SK-N-SH (cell line): ENCODE measurements at regions not wholly inside any gene's neighbourhood (a gene's known extent, or its start where the extent isn't known, plus 50 kb on each side); places are given as distances from the start of the nearest gene placed in this dataset.

Experiments used
- CTCF ChIA-PET: fragments of 300-600, 350-600 bp; formaldehyde crosslinking; extraction: SDS; loops from one replicate; lab custom pipeline; 2021; lab: Yijun Ruan, JAX
- POLR2A ChIA-PET: fragments of 350-600 bp; sonication (Branson Sonifier 250); formaldehyde crosslinking; extraction: SDS; loops from one replicate; lab custom pipeline; 2020; ENCODE audit warnings: antibody characterized with exemption, inconsistent platforms; lab: Yijun Ruan, JAX
- DNase-seq: peaks from one replicate; pipeline ENCODE4 v3.0.0; 2012
- H2AFZ ChIP-seq: fragments of 200-600 bp; sonication (generic); 2 replicates; pipeline ENCODE4 v1.8.1; 2016; ENCODE audit warnings: antibody characterized with exemption, mild to moderate bottlenecking, low read depth
- H3F3A ChIP-seq: fragments of 200-600 bp; sonication (generic); replicated peaks from 2 replicates; pipeline ENCODE3; 2016; ENCODE audit warnings: antibody characterized with exemption, mild to moderate bottlenecking; ENCODE audit not compliant: insufficient read depth
- H3K27ac ChIP-seq, 2 experiments: fragments of 200-500 bp in 1 of 2; fragments of 200-600 bp in 1 of 2; sonication (Bioruptor generic) in 1 of 2; sonication (generic), shearing (Covaris generic) in 1 of 2; 2 replicates each; pipeline versions ENCODE4 v1.5.1 to v1.6.1; 2014 to 2016; ENCODE audit warnings: low read depth in 2 of 2, inconsistent platforms in 1 of 2, low read length in 1 of 2, mild to moderate bottlenecking in 1 of 2, mixed read lengths in 1 of 2
- H3K27me3 ChIP-seq: fragments of 200-600 bp; sonication (generic), shearing (Covaris generic); 2 replicates; pipeline ENCODE4 v1.6.1; 2016; ENCODE audit warnings: mixed run types; ENCODE audit not compliant: insufficient read depth
- H3K36me3 ChIP-seq, 2 experiments: fragments of 200-500 bp in 1 of 2; fragments of 200-600 bp in 1 of 2; sonication (Bioruptor generic) in 1 of 2; sonication (generic) in 1 of 2; replicated peaks in 1 of 2; 2 replicates each; pipeline versions ENCODE3 to v1.5.1; 2014 to 2016; ENCODE audit warnings: low read length in 1 of 2, mild to moderate bottlenecking in 1 of 2; ENCODE audit not compliant: insufficient read depth in 2 of 2, control insufficient read depth in 1 of 2
- H3K4me1 ChIP-seq, 2 experiments: fragments of 200-500 bp in 1 of 2; fragments of 200-600 bp in 1 of 2; sonication (Bioruptor generic) in 1 of 2; sonication (generic), shearing (Covaris generic) in 1 of 2; 2 replicates each; pipeline versions ENCODE4 v1.5.1 to v1.6.1; 2014 to 2016; ENCODE audit warnings: low read depth in 1 of 2, low read length in 1 of 2, mixed run types in 1 of 2; ENCODE audit not compliant: insufficient read depth in 2 of 2, control insufficient read depth in 1 of 2
- H3K4me2 ChIP-seq: fragments of 200-600 bp; sonication (generic), shearing (Covaris generic); 2 replicates; pipeline ENCODE4 v1.6.1; 2017; ENCODE audit warnings: mixed run types
- H3K4me3 ChIP-seq, 2 experiments: fragments of 200-500 bp in 1 of 2; fragments of 200-600 bp in 1 of 2; sonication (Bioruptor generic) in 1 of 2; sonication (generic), shearing (Covaris generic) in 1 of 2; 2 replicates each; pipeline versions ENCODE4 v1.5.1 to v1.8.1; 2014 to 2016; ENCODE audit warnings: low read depth in 2 of 2, inconsistent platforms in 1 of 2, low read length in 1 of 2, mild to moderate bottlenecking in 1 of 2, mixed read lengths in 1 of 2, moderate library complexity in 1 of 2
- H3K79me2 ChIP-seq: fragments of 200-600 bp; sonication (generic); 2 replicates; pipeline ENCODE4 v1.8.1; 2017; ENCODE audit warnings: mild to moderate bottlenecking; ENCODE audit not compliant: insufficient read depth
- H3K9ac ChIP-seq: fragments of 200-600 bp; sonication (generic); 2 replicates; pipeline ENCODE4 v1.6.1; 2017; ENCODE audit warnings: mixed run types
- H3K9me2 ChIP-seq: fragments of 200-600 bp; sonication (generic); 2 replicates; pipeline ENCODE4 v1.6.1; 2017; ENCODE audit warnings: mixed run types
- H3K9me3 ChIP-seq: fragments of 200-600 bp; sonication (generic); 2 replicates; pipeline ENCODE4 v1.6.1; 2017; ENCODE audit warnings: mixed run types, mild to moderate bottlenecking, moderate library complexity
- H4K20me1 ChIP-seq: fragments of 200-600 bp; sonication (generic); 2 replicates; pipeline ENCODE4 v1.6.1; 2017; ENCODE audit warnings: mild to moderate bottlenecking, mixed run types; ENCODE audit not compliant: insufficient read depth
- CHD2 ChIP-seq: fragments of 150-350 bp; IDR thresholded peaks from 2 replicates; pipeline ENCODE4 v1.6.1; 2018; ENCODE audit warnings: low read length; ENCODE audit not compliant: partially characterized antibody
- FOSL2 ChIP-seq: IDR thresholded peaks from 2 replicates; pipeline ENCODE4 v1.4.0; 2012; ENCODE audit warnings: low read depth, mild to moderate bottlenecking, moderate library complexity, borderline replicate concordance
- GABPA ChIP-seq: IDR thresholded peaks from 2 replicates; pipeline ENCODE4 v1.4.0; 2012; ENCODE audit warnings: low read depth, mild to moderate bottlenecking
- MXI1 ChIP-seq: IDR thresholded peaks from 2 replicates; pipeline ENCODE4 v1.6.1; 2012; ENCODE audit warnings: mild to moderate bottlenecking, low read depth, low read length, improper control_type of control experiment
- NFIC ChIP-seq: IDR thresholded peaks from 2 replicates; pipeline ENCODE4 v1.4.0; 2012; ENCODE audit warnings: borderline replicate concordance
- NRF1 ChIP-seq: IDR thresholded peaks from 2 replicates; pipeline ENCODE4 v1.6.1; 2012; ENCODE audit warnings: low read depth, mild to moderate bottlenecking, low read length
- POLR2AphosphoS5 ChIP-seq: IDR thresholded peaks from 2 replicates; pipeline ENCODE4 v1.6.1; 2012; ENCODE audit warnings: low read depth, low read length
- RAD21 ChIP-seq: IDR thresholded peaks from 2 replicates; pipeline ENCODE4 v1.6.1; 2012; ENCODE audit warnings: mild to moderate bottlenecking, low read length
- RCOR1 ChIP-seq: fragments of 150-350 bp; IDR thresholded peaks from 2 replicates; pipeline ENCODE4 v1.6.1; 2017; ENCODE audit warnings: antibody characterized with exemption, low read length
- RFX5 ChIP-seq: IDR thresholded peaks from 2 replicates; pipeline ENCODE4 v1.6.1; 2012; ENCODE audit warnings: mild to moderate bottlenecking, improper control_type of control experiment, low read length
- SIN3A ChIP-seq: IDR thresholded peaks from 2 replicates; pipeline ENCODE4 v1.6.1; 2012; ENCODE audit warnings: low read depth, mild to moderate bottlenecking, low read length, moderate library complexity, borderline replicate concordance
- TCF12 ChIP-seq: IDR thresholded peaks from 2 replicates; pipeline ENCODE4 v1.4.0; 2012
- YY1 ChIP-seq: IDR thresholded peaks from 2 replicates; pipeline ENCODE4 v1.4.0; 2012; ENCODE audit warnings: low read depth, mild to moderate bottlenecking
- WGBS: methylation state at CpG from one replicate; pipeline ENCODE4 v1.1.6; 2017; ENCODE audit warnings: low lambda C conversion rate; 5-methylcytosine and 5-hydroxymethylcytosine counted together
- TF ChIP-seq, protein P1 (sequence below): fragments of 150-350 bp; IDR thresholded peaks from 2 replicates; pipeline ENCODE4 v1.6.1; 2017; ENCODE audit warnings: antibody characterized with exemption, low read length, low read depth, borderline replicate concordance
- TF ChIP-seq, protein P2 (sequence below): IDR thresholded peaks from 2 replicates; pipeline ENCODE4 v1.6.1; 2012; ENCODE audit warnings: mild to moderate bottlenecking, low read depth, low read length, moderate library complexity
- TF ChIP-seq, protein P3 (sequence below): IDR thresholded peaks from 2 replicates; pipeline ENCODE4 v1.4.0; 2012; ENCODE audit warnings: low read depth

DNA sequence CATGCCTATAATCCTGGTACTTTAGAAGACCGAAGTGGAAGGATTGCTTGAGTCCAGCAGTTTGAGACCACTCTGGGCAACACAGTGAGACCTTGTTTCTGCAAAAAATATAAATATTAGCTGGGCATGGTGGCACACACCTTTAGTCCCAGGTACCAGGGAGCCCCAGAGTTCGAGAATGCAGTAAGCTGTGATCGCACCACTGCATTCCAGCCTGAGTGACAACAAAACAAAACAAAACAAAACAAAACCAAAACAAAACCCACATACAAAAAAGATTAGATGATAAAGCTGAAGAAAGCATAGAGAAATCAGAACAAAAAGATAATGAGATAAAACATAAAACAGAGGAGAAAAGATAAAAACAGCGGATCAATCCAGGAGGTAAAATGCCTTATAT, 62.1 kb downstream of the TCF20 start:
- Histone ChIP-seq H4K20me1 (0 out of 2 replicates have a peak, but pooled peaks cover 4% of the 10 kb centered on the region), H3K9me2 (no peaks in the 10 kb centered on the region), H3K4me3 (no peak overlapping the region), H3K4me1 (no peaks in the 10 kb centered on the region; a peak in 1 of 4 replicates), H3K27me3 (no peaks in the 10 kb centered on the region), H3K36me3 (peaks cover 0 to 6% of the 10 kb centered on the region in 2 experiments)
- CTCF ChIA-PET = no interaction called here
- no peak for DNase-seq
- no peak for TF ChIP-seq TCF12
- TF ChIP-seq, protein P1, sequence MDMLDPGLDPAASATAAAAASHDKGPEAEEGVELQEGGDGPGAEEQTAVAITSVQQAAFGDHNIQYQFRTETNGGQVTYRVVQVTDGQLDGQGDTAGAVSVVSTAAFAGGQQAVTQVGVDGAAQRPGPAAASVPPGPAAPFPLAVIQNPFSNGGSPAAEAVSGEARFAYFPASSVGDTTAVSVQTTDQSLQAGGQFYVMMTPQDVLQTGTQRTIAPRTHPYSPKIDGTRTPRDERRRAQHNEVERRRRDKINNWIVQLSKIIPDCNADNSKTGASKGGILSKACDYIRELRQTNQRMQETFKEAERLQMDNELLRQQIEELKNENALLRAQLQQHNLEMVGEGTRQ = no peak
- TF ChIP-seq NFIC = no peak
- TF ChIP-seq NRF1 = no peak
- TF ChIP-seq RAD21 = no peak
- no peak for TF ChIP-seq FOSL2
- no peak for TF ChIP-seq POLR2AphosphoS5
- no peak for TF ChIP-seq YY1
- TF ChIP-seq GABPA = no peak
- TF ChIP-seq RCOR1 = no peak
- TF ChIP-seq, protein P2, sequence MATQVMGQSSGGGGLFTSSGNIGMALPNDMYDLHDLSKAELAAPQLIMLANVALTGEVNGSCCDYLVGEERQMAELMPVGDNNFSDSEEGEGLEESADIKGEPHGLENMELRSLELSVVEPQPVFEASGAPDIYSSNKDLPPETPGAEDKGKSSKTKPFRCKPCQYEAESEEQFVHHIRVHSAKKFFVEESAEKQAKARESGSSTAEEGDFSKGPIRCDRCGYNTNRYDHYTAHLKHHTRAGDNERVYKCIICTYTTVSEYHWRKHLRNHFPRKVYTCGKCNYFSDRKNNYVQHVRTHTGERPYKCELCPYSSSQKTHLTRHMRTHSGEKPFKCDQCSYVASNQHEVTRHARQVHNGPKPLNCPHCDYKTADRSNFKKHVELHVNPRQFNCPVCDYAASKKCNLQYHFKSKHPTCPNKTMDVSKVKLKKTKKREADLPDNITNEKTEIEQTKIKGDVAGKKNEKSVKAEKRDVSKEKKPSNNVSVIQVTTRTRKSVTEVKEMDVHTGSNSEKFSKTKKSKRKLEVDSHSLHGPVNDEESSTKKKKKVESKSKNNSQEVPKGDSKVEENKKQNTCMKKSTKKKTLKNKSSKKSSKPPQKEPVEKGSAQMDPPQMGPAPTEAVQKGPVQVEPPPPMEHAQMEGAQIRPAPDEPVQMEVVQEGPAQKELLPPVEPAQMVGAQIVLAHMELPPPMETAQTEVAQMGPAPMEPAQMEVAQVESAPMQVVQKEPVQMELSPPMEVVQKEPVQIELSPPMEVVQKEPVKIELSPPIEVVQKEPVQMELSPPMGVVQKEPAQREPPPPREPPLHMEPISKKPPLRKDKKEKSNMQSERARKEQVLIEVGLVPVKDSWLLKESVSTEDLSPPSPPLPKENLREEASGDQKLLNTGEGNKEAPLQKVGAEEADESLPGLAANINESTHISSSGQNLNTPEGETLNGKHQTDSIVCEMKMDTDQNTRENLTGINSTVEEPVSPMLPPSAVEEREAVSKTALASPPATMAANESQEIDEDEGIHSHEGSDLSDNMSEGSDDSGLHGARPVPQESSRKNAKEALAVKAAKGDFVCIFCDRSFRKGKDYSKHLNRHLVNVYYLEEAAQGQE = no peak
- TF ChIP-seq SIN3A = no peak
- TF ChIP-seq, protein P3, sequence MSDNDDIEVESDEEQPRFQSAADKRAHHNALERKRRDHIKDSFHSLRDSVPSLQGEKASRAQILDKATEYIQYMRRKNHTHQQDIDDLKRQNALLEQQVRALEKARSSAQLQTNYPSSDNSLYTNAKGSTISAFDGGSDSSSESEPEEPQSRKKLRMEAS = no peak
- TF ChIP-seq CHD2 = no peak
- no peak for TF ChIP-seq RFX5
- TF ChIP-seq MXI1 = no peak
- TF ChIP-seq, all 33 proteins: peak for 0
- Histone ChIP-seq H3K27ac (no peak overlapping the region), H3K9me3 (no peaks in the 10 kb centered on the region), H3K9ac (no peak overlapping the region), H3K4me2 (no peak overlapping the region), H2AFZ (no peak overlapping the region), H3F3A (no peaks in the 10 kb centered on the region), H3K79me2 (peaks cover 23% of the 10 kb centered on the region)
- POLR2A ChIA-PET = no interaction called here
- 96% methylated on average over 4 of the region's 4 CpGs for WGBS
